ENCODE measurements at regions not wholly inside any gene's neighbourhood (a gene's known extent, or its start where the extent isn't known, plus 50 kb on each side); places are given as distances from the start of the nearest gene placed in this dataset.

DNA sequence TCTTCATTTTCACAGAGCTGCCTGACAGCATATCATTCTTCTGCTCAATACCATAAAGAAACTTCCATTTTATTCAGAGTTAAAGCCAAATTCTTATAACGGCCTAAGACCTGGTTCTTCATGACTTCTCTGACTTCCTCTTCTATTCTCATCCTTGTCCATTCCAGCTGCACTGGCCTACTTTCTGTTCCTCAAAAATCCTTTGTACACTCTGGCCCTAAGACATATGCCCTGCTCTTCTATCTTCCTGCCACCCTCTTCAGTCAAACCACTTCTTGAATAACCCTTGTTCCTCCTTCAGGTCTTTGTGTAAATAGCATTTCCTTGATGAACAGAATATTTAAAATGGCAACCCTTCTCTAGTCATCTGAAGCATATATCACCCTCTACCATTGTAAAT lies 1338.7 kb upstream of the ADGRL2 start:
- TF ChIP-seq POLR2AphosphoS5 (IDR thresholded peaks at IDR 0.05; ENCODE audit: borderline replicate concordance, low read depth, low read length): no peak
- TF ChIP-seq EZH2 (IDR thresholded peaks at IDR 0.05): no peak
- no peak for TF ChIP-seq FOXP2 (optimal IDR thresholded peaks at IDR 0.05; ENCODE audit: control extremely low read depth, extremely low read length, insufficient read depth)

Measured in SK-N-MC (cell line).